BJ (cell line): ENCODE measurements at regions not wholly inside any gene's neighbourhood (a gene's known extent, or its start where the extent isn't known, plus 50 kb on each side); places are given as distances from the start of the nearest gene placed in this dataset.

ENCODE experiments used
- CTCF ChIA-PET: fragments of 350-600 bp; formaldehyde crosslinking; extraction: SDS; loops from one replicate; lab custom pipeline; 2021; ENCODE audit warnings: antibody characterized with exemption, inconsistent platforms; lab: Yijun Ruan, JAX
- POLR2A ChIA-PET: fragments of 300-600 bp; sonication (Branson Sonifier 250); formaldehyde crosslinking; extraction: SDS; loops from one replicate; lab custom pipeline; 2021; ENCODE audit warnings: antibody characterized with exemption; lab: Charles Lee
- DNase-seq: peaks from one replicate; pipeline ENCODE4 v3.0.0-alpha.2; 2011; ENCODE audit warnings: low read depth
- H3K27me3 ChIP-seq: 2 replicates; pipeline ENCODE4 v1.6.0; 2011; ENCODE audit warnings: low read length; ENCODE audit not compliant: control insufficient read depth, insufficient read depth
- H3K36me3 ChIP-seq: 2 replicates; pipeline ENCODE4 v1.5.1; 2011; ENCODE audit warnings: low read length; ENCODE audit not compliant: control insufficient read depth, insufficient read depth
- H3K4me3 ChIP-seq: 2 replicates; pipeline ENCODE4 v1.5.1; 2011; ENCODE audit warnings: low read depth, mild to moderate bottlenecking, control low read depth, low read length
- TF ChIP-seq, protein P1 (sequence below): IDR thresholded peaks from 2 replicates; pipeline ENCODE4 v1.5.1; 2011; ENCODE audit warnings: low read depth, mild to moderate bottlenecking, control low read depth, inconsistent platforms, low read length, moderate library complexity; ENCODE audit not compliant: insufficient read depth

DNA sequence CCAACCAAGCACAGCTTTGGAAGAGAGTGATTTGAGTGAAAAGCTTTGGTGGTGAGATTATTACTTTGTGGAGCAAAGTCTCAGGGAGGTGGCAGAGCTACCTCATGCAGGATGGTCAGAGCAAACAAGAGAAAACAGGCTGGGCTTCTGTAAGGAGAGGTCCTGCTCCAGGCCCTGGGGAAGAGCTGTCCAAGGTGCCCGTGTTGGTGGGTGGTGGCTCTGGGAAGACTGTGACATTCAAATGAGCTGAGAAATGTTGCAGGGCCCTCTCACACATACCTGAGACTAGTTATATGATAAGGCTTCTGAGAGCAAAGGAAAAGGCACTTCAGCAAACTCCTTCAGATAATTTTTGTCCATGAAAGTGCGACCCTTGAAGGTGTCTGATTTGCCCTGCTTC, 205.5 kb upstream of the SOX21 start:
- TF ChIP-seq, protein P1, sequence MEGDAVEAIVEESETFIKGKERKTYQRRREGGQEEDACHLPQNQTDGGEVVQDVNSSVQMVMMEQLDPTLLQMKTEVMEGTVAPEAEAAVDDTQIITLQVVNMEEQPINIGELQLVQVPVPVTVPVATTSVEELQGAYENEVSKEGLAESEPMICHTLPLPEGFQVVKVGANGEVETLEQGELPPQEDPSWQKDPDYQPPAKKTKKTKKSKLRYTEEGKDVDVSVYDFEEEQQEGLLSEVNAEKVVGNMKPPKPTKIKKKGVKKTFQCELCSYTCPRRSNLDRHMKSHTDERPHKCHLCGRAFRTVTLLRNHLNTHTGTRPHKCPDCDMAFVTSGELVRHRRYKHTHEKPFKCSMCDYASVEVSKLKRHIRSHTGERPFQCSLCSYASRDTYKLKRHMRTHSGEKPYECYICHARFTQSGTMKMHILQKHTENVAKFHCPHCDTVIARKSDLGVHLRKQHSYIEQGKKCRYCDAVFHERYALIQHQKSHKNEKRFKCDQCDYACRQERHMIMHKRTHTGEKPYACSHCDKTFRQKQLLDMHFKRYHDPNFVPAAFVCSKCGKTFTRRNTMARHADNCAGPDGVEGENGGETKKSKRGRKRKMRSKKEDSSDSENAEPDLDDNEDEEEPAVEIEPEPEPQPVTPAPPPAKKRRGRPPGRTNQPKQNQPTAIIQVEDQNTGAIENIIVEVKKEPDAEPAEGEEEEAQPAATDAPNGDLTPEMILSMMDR = no peak

DNA sequence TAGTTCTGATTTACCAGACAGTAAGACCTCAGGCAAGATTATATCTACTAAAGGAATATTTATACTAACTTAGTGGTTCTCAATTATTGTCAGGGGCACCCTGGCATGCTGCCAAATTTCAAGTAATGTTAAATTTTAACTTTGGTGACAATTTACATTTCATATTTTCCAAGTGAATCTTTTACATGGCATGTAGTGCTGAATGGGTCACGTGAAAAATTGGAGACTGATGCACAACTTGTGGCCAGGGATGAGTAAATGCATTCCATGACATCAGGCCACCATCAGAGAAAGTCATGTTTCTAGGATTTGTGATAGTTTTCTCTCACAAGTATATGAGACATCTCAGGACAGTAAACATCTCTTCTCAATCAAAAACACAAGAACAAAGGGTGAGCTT, 202.6 kb upstream of the SOX21 start:
- TF ChIP-seq, protein P1 = no peak
- CTCF ChIA-PET = no interaction called here
- Histone ChIP-seq H3K4me3 (no peak overlapping the region), H3K36me3 (no peaks in the 10 kb centered on the region), H3K27me3 (no peaks in the 10 kb centered on the region)
- POLR2A ChIA-PET = no interaction called here
- no peak for DNase-seq

More for the DNA sequence above, 205.5 kb upstream of the SOX21 start:
- Histone ChIP-seq H3K36me3 (no peaks in the 10 kb centered on the region), H3K27me3 (no peaks in the 10 kb centered on the region), H3K4me3 (no peak overlapping the region)
- CTCF ChIA-PET = no interaction called here
- POLR2A ChIA-PET = no interaction called here
- no peak for DNase-seq

DNA sequence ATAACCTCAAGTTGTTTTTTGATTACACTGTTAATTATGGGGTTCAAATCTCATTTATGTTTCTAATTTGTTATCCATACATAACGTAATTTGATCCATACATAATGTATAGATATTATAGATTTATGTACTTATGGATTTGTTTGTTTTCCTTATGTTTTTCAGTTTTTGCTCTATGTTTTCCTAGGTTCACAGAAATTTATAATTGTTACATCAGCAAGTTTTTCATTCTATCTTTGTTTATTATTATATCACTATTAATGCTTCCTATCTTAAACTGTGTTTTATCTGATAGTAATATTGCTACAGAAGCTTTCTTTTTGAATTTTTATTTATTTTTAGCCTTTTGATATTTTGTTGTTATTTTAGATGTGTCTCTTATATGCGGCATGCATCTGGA, 194.3 kb upstream of the SOX21 start:
- Histone ChIP-seq H3K36me3 (no peaks in the 10 kb centered on the region), H3K27me3 (no peaks in the 10 kb centered on the region), H3K4me3 (no peak overlapping the region)
- DNase-seq = no peak
- ChIA-PET CTCF (no interaction called here), POLR2A (no interaction called here)
- TF ChIP-seq, protein P1 = no peak

DNA sequence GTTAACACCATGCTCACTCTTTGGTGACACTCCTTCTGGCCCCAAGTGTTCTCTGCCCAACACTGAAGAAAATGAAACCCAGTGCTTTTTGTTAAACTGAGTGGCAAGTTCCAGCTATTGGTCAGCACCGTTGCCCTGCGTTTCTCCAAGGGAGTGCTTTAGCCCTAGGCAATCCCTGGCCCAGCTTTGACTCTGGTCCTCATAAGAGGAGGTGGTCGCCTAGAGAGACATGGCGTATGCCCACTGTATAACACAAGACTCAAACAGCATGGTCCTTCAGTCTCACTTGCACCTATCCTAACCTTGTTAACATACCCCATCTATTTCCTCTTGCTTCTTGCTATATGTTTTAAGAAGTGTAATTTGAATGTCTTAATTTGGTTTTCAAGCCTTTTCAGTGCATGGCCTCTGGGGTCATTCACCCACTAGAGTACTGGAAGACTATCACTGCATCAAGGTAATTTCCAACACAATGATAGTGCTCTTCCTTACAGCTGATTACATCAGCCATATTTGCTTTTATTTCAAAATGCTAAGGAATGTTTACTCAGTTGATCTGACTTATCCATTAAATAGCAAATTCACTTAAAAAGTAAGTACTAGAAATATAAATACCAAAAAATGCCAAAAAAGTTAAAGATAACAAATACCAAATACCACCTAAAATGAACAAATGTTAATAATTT, 190.5 kb upstream of the SOX21 start:
- DNase-seq = no peak
- CTCF ChIA-PET = no interaction called here
- TF ChIP-seq, protein P1 = no peak
- H3K4me3 ChIP-seq = no peak overlapping the region
- POLR2A ChIA-PET = no interaction called here
- no peaks in the 10 kb centered on the region for H3K27me3 ChIP-seq
- no peaks in the 10 kb centered on the region for H3K36me3 ChIP-seq

DNA sequence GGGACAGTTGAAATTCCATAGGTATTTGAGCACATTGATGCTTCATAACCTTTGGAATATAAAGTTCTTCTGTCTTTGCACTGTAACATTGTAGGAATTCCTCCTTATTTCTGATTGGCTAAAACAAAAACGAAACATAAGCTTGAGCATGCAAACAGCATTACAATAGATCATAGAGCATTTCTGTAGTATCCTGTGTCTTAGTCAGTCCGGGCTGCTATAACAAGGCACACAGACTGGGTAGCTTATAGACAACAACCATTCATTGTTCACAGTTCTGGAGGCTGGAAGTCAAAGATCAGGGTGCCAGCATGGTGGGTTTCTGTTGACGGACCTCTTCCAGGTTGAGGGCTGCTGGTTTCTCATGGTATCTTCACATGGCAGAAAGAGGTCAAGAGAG, 188.7 kb upstream of the SOX21 start:
- no peaks in the 10 kb centered on the region for H3K36me3 ChIP-seq
- no peaks in the 10 kb centered on the region for H3K27me3 ChIP-seq
- TF ChIP-seq, protein P1 = no peak
- POLR2A ChIA-PET = no interaction called here
- CTCF ChIA-PET = interaction anchor here (0.8 kb wide), 1 partner anchor 40 kb away, joined by 3 read pairs; no protein-coding TSS in a partner anchor
- DNase-seq = no peak
- H3K4me3 ChIP-seq = no peak overlapping the region
